IMR-90 (cell line): ENCODE measurements at regions not wholly inside any gene's neighbourhood (a gene's known extent, or its start where the extent isn't known, plus 50 kb on each side); places are given as distances from the start of the nearest gene placed in this dataset.

Experiments
- ATAC-seq: fragments of 200-7000 bp; cut with Tn5 transposase; 2 replicates; pipeline ENCODE4 v1.9.1; 2020; ENCODE audit warnings: low read depth, mild to moderate bottlenecking, moderate library complexity
- BruUV-seq: library from RNA; stranded (reverse); fragments of 400-500 nt; replicated peaks from 2 replicates; lab custom pipeline; 2021; lab: Mats Ljungman, UMichigan
- CTCF ChIA-PET: fragments of 300-600 bp; formaldehyde crosslinking; extraction: SDS; loops from one replicate; lab custom pipeline; 2021; ENCODE audit warnings: antibody characterized with exemption; lab: Yijun Ruan, JAX
- POLR2A ChIA-PET: fragments of 300-600 bp; sonication (Branson Sonifier 250); formaldehyde crosslinking; loops from one replicate; lab custom pipeline; 2022; ENCODE audit warnings: antibody characterized with exemption; ENCODE audit not compliant: unreplicated experiment; lab: Charles Lee
- DNase-seq: peaks from one replicate; pipeline ENCODE4 v3.0.0; 2013
- H2AFZ ChIP-seq: replicated peaks from 2 replicates; pipeline ENCODE3; 2013; ENCODE audit warnings: low read length, mild to moderate bottlenecking; ENCODE audit not compliant: poor library complexity
- H2AK5ac ChIP-seq: 2 replicates; pipeline ENCODE4 v1.6.1; 2013; ENCODE audit warnings: low read depth, low read length, inconsistent platforms
- H2AK9ac ChIP-seq: replicated peaks from 2 replicates; pipeline ENCODE3; 2013; ENCODE audit warnings: mild to moderate bottlenecking, low read depth, low read length, moderate library complexity; ENCODE audit not compliant: poor library complexity
- H2BK120ac ChIP-seq: 2 replicates; pipeline ENCODE4 v1.6.1; 2013; ENCODE audit warnings: low read depth, low read length, inconsistent platforms
- H2BK15ac ChIP-seq: 3 replicates; pipeline ENCODE4 v1.6.1; 2013; ENCODE audit warnings: low read depth, low read length, inconsistent platforms
- H2BK20ac ChIP-seq: 2 replicates; pipeline ENCODE4 v1.6.1; 2013; ENCODE audit warnings: low read depth, mild to moderate bottlenecking, inconsistent platforms, low read length, moderate library complexity
- H2BK5ac ChIP-seq: 2 replicates; pipeline ENCODE4 v1.6.1; 2013; ENCODE audit warnings: mild to moderate bottlenecking, low read depth, low read length, inconsistent platforms; ENCODE audit not compliant: poor library complexity, severe bottlenecking
- H3K14ac ChIP-seq: replicated peaks from 2 replicates; pipeline ENCODE4 v1.6.1; 2013; ENCODE audit warnings: low read depth, low read length, inconsistent platforms
- H3K18ac ChIP-seq: 2 replicates; pipeline ENCODE4 v1.6.1; 2013; ENCODE audit warnings: low read depth, low read length, control low read depth
- H3K23ac ChIP-seq: 2 replicates; pipeline ENCODE4 v1.6.1; 2013; ENCODE audit warnings: low read depth, low read length, inconsistent platforms
- H3K27ac ChIP-seq: 2 replicates; pipeline ENCODE4 v1.5.1; 2013; ENCODE audit warnings: mild to moderate bottlenecking, control low read depth, low read length; ENCODE audit not compliant: insufficient read depth
- H3K27me3 ChIP-seq: 2 replicates; pipeline ENCODE4 v1.6.1; 2013; ENCODE audit warnings: low read length; ENCODE audit not compliant: control insufficient read depth, insufficient read depth
- H3K36me3 ChIP-seq: 2 replicates; pipeline ENCODE4 v1.6.1; 2013; ENCODE audit warnings: low read length, mixed read lengths; ENCODE audit not compliant: control insufficient read depth, insufficient read depth
- H3K4ac ChIP-seq: 2 replicates; pipeline ENCODE4 v1.6.1; 2013; ENCODE audit warnings: low read depth, low read length, inconsistent platforms
- H3K4me1 ChIP-seq: 2 replicates; pipeline ENCODE4 v1.6.1; 2013; ENCODE audit warnings: low read length, mixed read lengths; ENCODE audit not compliant: control insufficient read depth, insufficient read depth
- H3K4me2 ChIP-seq: 2 replicates; pipeline ENCODE4 v1.6.1; 2013; ENCODE audit warnings: low read depth, mild to moderate bottlenecking, control low read depth, low read length, moderate library complexity
- H3K4me3 ChIP-seq: 2 replicates; pipeline ENCODE4 v1.5.1; 2013; ENCODE audit warnings: low read depth, mild to moderate bottlenecking, control low read depth, low read length, moderate library complexity; ENCODE audit not compliant: insufficient read depth
- H3K56ac ChIP-seq: 2 replicates; pipeline ENCODE4 v1.6.1; 2013; ENCODE audit warnings: low read length, inconsistent platforms; ENCODE audit not compliant: insufficient read depth; ENCODE audit errors: extremely low read depth
- H3K79me1 ChIP-seq, 2 experiments: 2 replicates each; pipeline ENCODE4 v1.6.1; 2013; ENCODE audit warnings: low read length in 2 of 2, inconsistent platforms in 1 of 2, low read depth in 1 of 2
- H3K9ac ChIP-seq: 2 replicates; pipeline ENCODE4 v1.6.1; 2013; ENCODE audit warnings: low read depth, low read length, control low read depth
- H3K9me1 ChIP-seq: 2 replicates; pipeline ENCODE4 v1.6.1; 2013; ENCODE audit warnings: low read length, inconsistent platforms; ENCODE audit not compliant: insufficient read depth
- H3K9me3 ChIP-seq: 2 replicates; pipeline ENCODE4 v1.6.1; 2013; ENCODE audit warnings: low read length; ENCODE audit not compliant: control insufficient read depth, insufficient read depth
- H4K20me1 ChIP-seq: 2 replicates; pipeline ENCODE4 v1.6.1; 2013; ENCODE audit warnings: low read length, inconsistent platforms; ENCODE audit not compliant: insufficient read depth
- H4K5ac ChIP-seq: 2 replicates; pipeline ENCODE4 v1.6.1; 2013; ENCODE audit warnings: mild to moderate bottlenecking, low read depth, low read length, control low read depth
- H4K8ac ChIP-seq, 2 experiments: 2 replicates each; pipeline ENCODE4 v1.6.1; 2013; ENCODE audit warnings: low read depth in 2 of 2, low read length in 2 of 2, control low read depth in 1 of 2, inconsistent platforms in 1 of 2
- H4K91ac ChIP-seq: 2 replicates; pipeline ENCODE4 v1.6.1; 2013; ENCODE audit warnings: low read depth, low read length, inconsistent platforms; ENCODE audit not compliant: insufficient read depth
- BHLHE40 ChIP-seq: fragments of 150-350 bp; IDR thresholded peaks from 2 replicates; pipeline ENCODE4 v1.6.1; 2016; ENCODE audit warnings: mild to moderate bottlenecking, low read depth, low read length
- CEBPB ChIP-seq: IDR thresholded peaks from 2 replicates; pipeline ENCODE4 v1.6.1; 2012; ENCODE audit warnings: low read depth, low read length, improper control_type of control experiment
- MAZ ChIP-seq: IDR thresholded peaks from 2 replicates; pipeline ENCODE4 v1.6.1; 2012; ENCODE audit warnings: low read depth, mild to moderate bottlenecking, low read length, improper control_type of control experiment, moderate library complexity, borderline replicate concordance
- MXI1 ChIP-seq: IDR thresholded peaks from 2 replicates; pipeline ENCODE4 v1.6.1; 2012; ENCODE audit warnings: low read depth, mild to moderate bottlenecking, low read length, moderate library complexity, borderline replicate concordance
- NFE2L2 ChIP-seq: fragments of 150-350 bp; IDR thresholded peaks from 2 replicates; pipeline ENCODE4 v1.6.1; 2016; ENCODE audit warnings: low read depth, mild to moderate bottlenecking, low read length
- POLR2A ChIP-seq: IDR thresholded peaks from 2 replicates; pipeline ENCODE4 v1.6.1; 2012; ENCODE audit warnings: mild to moderate bottlenecking, low read depth, low read length
- RCOR1 ChIP-seq: IDR thresholded peaks from 2 replicates; pipeline ENCODE4 v1.6.1; 2012; ENCODE audit warnings: mild to moderate bottlenecking, low read length, improper control_type of control experiment; ENCODE audit not compliant: insufficient replicate concordance
- RFX5 ChIP-seq: IDR thresholded peaks from 2 replicates; pipeline ENCODE4 v1.8.0; 2012; ENCODE audit warnings: low read depth, mild to moderate bottlenecking, low read length, moderate library complexity
- SMC3 ChIP-seq: fragments of 150-350 bp; IDR thresholded peaks from 2 replicates; pipeline ENCODE4 v1.6.1; 2016; ENCODE audit warnings: low read depth, mild to moderate bottlenecking, antibody characterized with exemption, low read length, moderate library complexity
- USF2 ChIP-seq: fragments of 150-350 bp; IDR thresholded peaks from 2 replicates; pipeline ENCODE4 v1.6.1; 2017; ENCODE audit warnings: mild to moderate bottlenecking, antibody characterized with exemption, low read length, low read depth
- WGBS, 2 experiments: methylation state at CpG; one replicate each; pipeline versions ENCODE4 v1.1.5 to v1.1.7; 2013; ENCODE audit warnings: missing lambda C conversion rate in 2 of 2; ENCODE audit not compliant: insufficient read length in 1 of 2; ENCODE audit errors: extremely low coverage in 2 of 2; 5-methylcytosine and 5-hydroxymethylcytosine counted together
- dilution Hi-C: fragments of 300-500 bp; cut with HindIII; formaldehyde crosslinking; loops from one replicate; pipeline ENCODE4 v1.14.3; 2018; ENCODE audit warnings: low sequenced_read_pairs; ENCODE audit not compliant: unreplicated experiment
- in situ Hi-C: fragments of 300-500 bp; cut with MboI; formaldehyde crosslinking; loops from 3 replicates; pipeline ENCODE4 v1.14.3; 2019; ENCODE audit warnings: low sequenced_read_pairs, inconsistent platforms, mixed read lengths
- intact Hi-C: fragments of 100-400 bp; cut with micrococcal nuclease; formaldehyde crosslinking; loops from 2 replicates; pipeline ENCODE4 v1.10.0; 2022
- TF ChIP-seq, protein P1 (sequence below): conservative IDR thresholded peaks from 2 replicates; pipeline ENCODE4 v1.5.1; 2012; ENCODE audit warnings: mild to moderate bottlenecking, low read depth, low read length, improper control_type of control experiment
- TF ChIP-seq, protein P2 (sequence below): fragments of 150-350 bp; IDR thresholded peaks from 2 replicates; pipeline ENCODE4 v1.6.1; 2016; ENCODE audit warnings: low read depth, mild to moderate bottlenecking, low read length, moderate library complexity, borderline replicate concordance

DNA sequence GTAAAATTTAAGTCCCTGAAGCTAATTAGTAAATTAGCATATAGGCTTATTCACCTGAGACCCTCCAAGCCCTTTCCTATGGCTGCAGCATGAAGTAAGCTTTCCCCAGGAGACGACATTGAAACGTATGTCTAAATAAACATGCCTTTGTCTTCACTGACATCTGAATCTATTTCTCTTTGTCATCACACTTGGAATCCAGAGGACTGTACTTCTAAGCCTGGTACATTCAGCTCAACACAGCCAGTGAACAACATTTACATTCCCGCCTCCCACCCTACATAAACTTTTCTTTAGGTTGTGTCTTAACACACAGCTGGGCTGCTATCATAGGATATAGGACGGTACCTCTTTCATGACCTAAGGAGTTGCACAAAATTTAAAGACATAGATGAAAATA lies 414.4 kb downstream of the SFMBT2 start:
- no peak overlapping the region for H3K23ac ChIP-seq
- DNase-seq = no peak
- ChIA-PET CTCF (no interaction called here), POLR2A (no interaction called here)
- H2AK5ac ChIP-seq = no peak overlapping the region
- no peak overlapping the region for H2BK5ac ChIP-seq
- no peak overlapping the region for H2AK9ac ChIP-seq
- no peak overlapping the region for H2AFZ ChIP-seq
- intact Hi-C loops = no loop called here
- no peak overlapping the region for H4K91ac ChIP-seq
- no peak for ATAC-seq
- no peaks in the 10 kb centered on the region for H3K79me1 ChIP-seq
- no peaks in the 10 kb centered on the region for H3K9me1 ChIP-seq
- WGBS, 2 experiments = no CpG with 5 or more reads among the region's 4 CpGs
- no peak overlapping the region for H3K56ac ChIP-seq
- no peak overlapping the region for H3K4me2 ChIP-seq
- H3K4me3 ChIP-seq = no peak overlapping the region
- H3K27me3 ChIP-seq = no peaks in the 10 kb centered on the region
- no peak overlapping the region for H3K14ac ChIP-seq
- no peak for TF ChIP-seq RFX5
- TF ChIP-seq MAZ = no peak
- TF ChIP-seq, protein P1, sequence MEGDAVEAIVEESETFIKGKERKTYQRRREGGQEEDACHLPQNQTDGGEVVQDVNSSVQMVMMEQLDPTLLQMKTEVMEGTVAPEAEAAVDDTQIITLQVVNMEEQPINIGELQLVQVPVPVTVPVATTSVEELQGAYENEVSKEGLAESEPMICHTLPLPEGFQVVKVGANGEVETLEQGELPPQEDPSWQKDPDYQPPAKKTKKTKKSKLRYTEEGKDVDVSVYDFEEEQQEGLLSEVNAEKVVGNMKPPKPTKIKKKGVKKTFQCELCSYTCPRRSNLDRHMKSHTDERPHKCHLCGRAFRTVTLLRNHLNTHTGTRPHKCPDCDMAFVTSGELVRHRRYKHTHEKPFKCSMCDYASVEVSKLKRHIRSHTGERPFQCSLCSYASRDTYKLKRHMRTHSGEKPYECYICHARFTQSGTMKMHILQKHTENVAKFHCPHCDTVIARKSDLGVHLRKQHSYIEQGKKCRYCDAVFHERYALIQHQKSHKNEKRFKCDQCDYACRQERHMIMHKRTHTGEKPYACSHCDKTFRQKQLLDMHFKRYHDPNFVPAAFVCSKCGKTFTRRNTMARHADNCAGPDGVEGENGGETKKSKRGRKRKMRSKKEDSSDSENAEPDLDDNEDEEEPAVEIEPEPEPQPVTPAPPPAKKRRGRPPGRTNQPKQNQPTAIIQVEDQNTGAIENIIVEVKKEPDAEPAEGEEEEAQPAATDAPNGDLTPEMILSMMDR = no peak
- TF ChIP-seq BHLHE40 = no peak
- no peak for TF ChIP-seq NFE2L2
- TF ChIP-seq RCOR1 = no peak
- TF ChIP-seq MXI1 = no peak
- no peak for TF ChIP-seq USF2
- TF ChIP-seq SMC3 = no peak
- TF ChIP-seq, protein P2, sequence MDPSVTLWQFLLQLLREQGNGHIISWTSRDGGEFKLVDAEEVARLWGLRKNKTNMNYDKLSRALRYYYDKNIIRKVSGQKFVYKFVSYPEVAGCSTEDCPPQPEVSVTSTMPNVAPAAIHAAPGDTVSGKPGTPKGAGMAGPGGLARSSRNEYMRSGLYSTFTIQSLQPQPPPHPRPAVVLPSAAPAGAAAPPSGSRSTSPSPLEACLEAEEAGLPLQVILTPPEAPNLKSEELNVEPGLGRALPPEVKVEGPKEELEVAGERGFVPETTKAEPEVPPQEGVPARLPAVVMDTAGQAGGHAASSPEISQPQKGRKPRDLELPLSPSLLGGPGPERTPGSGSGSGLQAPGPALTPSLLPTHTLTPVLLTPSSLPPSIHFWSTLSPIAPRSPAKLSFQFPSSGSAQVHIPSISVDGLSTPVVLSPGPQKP = no peak
- TF ChIP-seq CEBPB = no peak
- no peak for TF ChIP-seq POLR2A
- H3K36me3 ChIP-seq = no peaks in the 10 kb centered on the region
- no peak overlapping the region for H2BK120ac ChIP-seq
- H3K9ac ChIP-seq = no peak overlapping the region
- no peaks in the 10 kb centered on the region for H3K9me3 ChIP-seq
- no peak overlapping the region for H4K5ac ChIP-seq
- dilution Hi-C loops = no loop called here
- no peaks in the 10 kb centered on the region for H3K4me1 ChIP-seq
- no peaks in the 10 kb centered on the region for H4K20me1 ChIP-seq
- H2BK20ac ChIP-seq = no peak overlapping the region
- no TSS peak for BruUV-seq
- no peak overlapping the region for H2BK15ac ChIP-seq
- H3K18ac ChIP-seq = no peak overlapping the region
- H3K27ac ChIP-seq = no peak overlapping the region
- H3K4ac ChIP-seq = no peak overlapping the region
- no peak overlapping the region for H4K8ac ChIP-seq
- in situ Hi-C loops = no loop called here
